Ovary (tissue), 3 donors: ENCODE measurements at regions not wholly inside any gene's neighbourhood (a gene's known extent, or its start where the extent isn't known, plus 50 kb on each side); places are given as distances from the start of the nearest gene placed in this dataset.

Experiments used
- CTCF ChIP-seq, 3 donors: fragments of 450-650 bp in 2 of 3; fragments of 200-600 bp in 1 of 3; IDR thresholded peaks; one replicate each; pipeline versions ENCODE4 v1.5.1 to v1.8.0; 2016 to 2022; ENCODE audit warnings: antibody characterized with exemption in 3 of 3, mild to moderate bottlenecking in 1 of 3
- POLR2A ChIP-seq: fragments of 450-650 bp; IDR thresholded peaks from one replicate; pipeline ENCODE4 v1.6.1; 2017; ENCODE audit warnings: antibody characterized with exemption, mild to moderate bottlenecking, moderate library complexity
- donor health status: DM: no; HTN: no; CAD: no.

GRCh38 chr5:15233566-15233965 is 266.4 kb upstream of the FBXL7 start:
- no peak for TF ChIP-seq POLR2A
- no peak for TF ChIP-seq CTCF (IDR thresholded peaks at IDR 0.05)
